ENCODE measurements at regions not wholly inside any gene's neighbourhood (a gene's known extent, or its start where the extent isn't known, plus 50 kb on each side); places are given as distances from the start of the nearest gene placed in this dataset.

DNA sequence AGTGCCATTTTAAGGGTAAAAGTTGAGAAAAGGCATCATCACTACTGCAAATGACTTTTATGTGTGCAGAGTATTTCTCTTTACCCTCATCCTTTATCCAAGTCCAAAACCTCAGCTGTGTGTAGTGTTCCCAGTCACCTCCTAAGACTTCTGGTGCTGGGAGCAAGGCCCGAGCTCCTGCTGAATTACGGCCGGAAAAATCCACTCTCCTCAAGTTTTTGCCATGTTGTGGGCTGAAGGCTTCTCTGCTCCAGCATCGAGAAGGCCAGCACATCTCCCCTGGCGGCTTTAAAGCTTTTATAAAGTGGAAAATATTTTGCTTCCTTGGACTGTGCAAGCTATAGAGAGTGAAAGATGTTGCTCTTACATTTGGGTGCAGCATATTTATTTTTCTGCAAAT, 153.2 kb upstream of the THBS2 start:
- no peak for ATAC-seq (ENCODE audit: insufficient read depth, low FRiP score)
- 86 to 91% methylated on average over 5 of the region's 5 CpGs for WGBS, 2 donors

DNA sequence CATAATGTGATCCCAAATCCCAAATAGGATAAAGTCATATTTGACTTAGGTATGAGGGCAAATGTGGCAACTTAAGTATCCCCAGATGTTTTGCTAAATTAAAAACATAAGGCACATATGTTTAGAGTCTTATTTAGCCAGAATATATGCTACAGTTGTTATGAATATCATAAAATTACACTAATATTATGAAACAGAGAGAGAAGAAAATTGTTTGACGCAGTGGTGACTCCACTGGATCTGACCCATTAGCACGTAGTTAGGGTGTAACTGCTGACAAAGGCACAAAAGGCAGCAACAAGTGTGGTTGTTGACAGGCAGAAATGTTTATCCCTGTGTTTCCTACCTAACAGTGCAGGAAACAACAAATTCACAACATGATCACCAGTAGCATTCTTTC, 152.4 kb upstream of the THBS2 start:
- no peaks in the 10 kb centered on the region for H3K27me3 ChIP-seq (ENCODE audit: control insufficient read depth in 3 of 3, insufficient read depth in 3 of 3, low read length in 2 of 3)
- ATAC-seq (ENCODE audit: insufficient read depth, low FRiP score) (no peak), DNase-seq (no peak)
- H3K9me3 ChIP-seq (ENCODE audit: control insufficient read depth in 4 of 4, insufficient read depth in 3 of 4, low read length in 3 of 4), result peaks cover 0 to 2% (median 0%) of the 10 kb centered on the region in 4 donors
- H3K36me3 ChIP-seq (ENCODE audit: control insufficient read depth in 4 of 4, insufficient read depth in 4 of 4, low read length in 4 of 4), result no peaks in the 10 kb centered on the region
- 91 to 93% methylated on average over 2 of the region's 2 CpGs for WGBS, 2 donors
- H3K4me1 ChIP-seq (ENCODE audit: control insufficient read depth in 5 of 5, insufficient read depth in 5 of 5, low read length in 5 of 5), result no peaks in the 10 kb centered on the region
- H3K27ac ChIP-seq (ENCODE audit: low read depth in 1 of 2, low read length in 1 of 2), result no peak overlapping the region
- no peak overlapping the region for H3K9ac ChIP-seq (ENCODE audit: insufficient read depth in 1 of 2, low read length in 2 of 2)
- TF ChIP-seq, protein P1, sequence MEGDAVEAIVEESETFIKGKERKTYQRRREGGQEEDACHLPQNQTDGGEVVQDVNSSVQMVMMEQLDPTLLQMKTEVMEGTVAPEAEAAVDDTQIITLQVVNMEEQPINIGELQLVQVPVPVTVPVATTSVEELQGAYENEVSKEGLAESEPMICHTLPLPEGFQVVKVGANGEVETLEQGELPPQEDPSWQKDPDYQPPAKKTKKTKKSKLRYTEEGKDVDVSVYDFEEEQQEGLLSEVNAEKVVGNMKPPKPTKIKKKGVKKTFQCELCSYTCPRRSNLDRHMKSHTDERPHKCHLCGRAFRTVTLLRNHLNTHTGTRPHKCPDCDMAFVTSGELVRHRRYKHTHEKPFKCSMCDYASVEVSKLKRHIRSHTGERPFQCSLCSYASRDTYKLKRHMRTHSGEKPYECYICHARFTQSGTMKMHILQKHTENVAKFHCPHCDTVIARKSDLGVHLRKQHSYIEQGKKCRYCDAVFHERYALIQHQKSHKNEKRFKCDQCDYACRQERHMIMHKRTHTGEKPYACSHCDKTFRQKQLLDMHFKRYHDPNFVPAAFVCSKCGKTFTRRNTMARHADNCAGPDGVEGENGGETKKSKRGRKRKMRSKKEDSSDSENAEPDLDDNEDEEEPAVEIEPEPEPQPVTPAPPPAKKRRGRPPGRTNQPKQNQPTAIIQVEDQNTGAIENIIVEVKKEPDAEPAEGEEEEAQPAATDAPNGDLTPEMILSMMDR (IDR thresholded peaks at IDR 0.05; ENCODE audit: control extremely low read depth, extremely low read depth), result no peak
- H3K4me3 ChIP-seq, result no peak overlapping the region

More for the DNA sequence above, 153.2 kb upstream of the THBS2 start:
- H3K9me3 ChIP-seq (ENCODE audit: control insufficient read depth in 4 of 4, insufficient read depth in 3 of 4, low read length in 3 of 4), result peaks cover 0 to 2% (median 0%) of the 10 kb centered on the region in 4 donors
- DNase-seq, result no peak
- TF ChIP-seq, protein P1 (IDR thresholded peaks at IDR 0.05; ENCODE audit: control extremely low read depth, extremely low read depth), result no peak
- H3K27ac ChIP-seq (ENCODE audit: low read depth in 1 of 2, low read length in 1 of 2), result no peak overlapping the region
- no peaks in the 10 kb centered on the region for H3K27me3 ChIP-seq (ENCODE audit: control insufficient read depth in 3 of 3, insufficient read depth in 3 of 3, low read length in 2 of 3)
- H3K4me1 ChIP-seq (ENCODE audit: control insufficient read depth in 5 of 5, insufficient read depth in 5 of 5, low read length in 5 of 5), result no peaks in the 10 kb centered on the region
- no peak overlapping the region for H3K9ac ChIP-seq (ENCODE audit: insufficient read depth in 1 of 2, low read length in 2 of 2)
- H3K36me3 ChIP-seq (ENCODE audit: control insufficient read depth in 4 of 4, insufficient read depth in 4 of 4, low read length in 4 of 4), result no peaks in the 10 kb centered on the region
- H3K4me3 ChIP-seq, result no peak overlapping the region

DNA sequence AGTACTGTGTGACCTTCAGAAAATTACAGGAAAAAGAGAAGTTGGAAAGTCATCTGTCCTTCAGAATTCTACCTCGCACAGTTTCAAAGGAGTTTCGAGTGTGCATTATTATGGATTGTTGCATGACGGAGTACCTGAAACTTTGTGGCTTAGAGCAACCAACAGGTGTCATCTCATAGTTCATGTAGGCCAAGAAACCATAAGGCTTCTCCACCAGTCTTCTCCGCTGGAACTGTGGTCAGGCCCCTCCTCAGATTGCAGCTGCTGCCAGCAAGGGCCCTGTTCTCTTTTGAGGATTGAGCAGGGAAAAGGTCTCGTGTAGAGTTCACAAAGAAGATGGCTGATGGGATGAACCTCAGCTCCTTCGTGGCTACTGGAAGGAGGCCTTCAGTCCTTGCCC, 151.2 kb upstream of the THBS2 start:
- WGBS, 2 donors, result 93 to 94% methylated on average over 6 of the region's 6 CpGs
- Histone ChIP-seq H3K36me3 (ENCODE audit: control insufficient read depth in 4 of 4, insufficient read depth in 4 of 4, low read length in 4 of 4) (no peaks in the 10 kb centered on the region), H3K4me1 (ENCODE audit: control insufficient read depth in 5 of 5, insufficient read depth in 5 of 5, low read length in 5 of 5) (no peaks in the 10 kb centered on the region), H3K27ac (ENCODE audit: low read depth in 1 of 2, low read length in 1 of 2) (no peak overlapping the region), H3K9me3 (ENCODE audit: control insufficient read depth in 4 of 4, insufficient read depth in 3 of 4, low read length in 3 of 4) (peaks cover 0 to 2% (median 0%) of the 10 kb centered on the region in 4 donors), H3K4me3 (no peak overlapping the region), H3K27me3 (ENCODE audit: control insufficient read depth in 3 of 3, insufficient read depth in 3 of 3, low read length in 2 of 3) (no peaks in the 10 kb centered on the region), H3K9ac (ENCODE audit: insufficient read depth in 1 of 2, low read length in 2 of 2) (no peak overlapping the region)
- TF ChIP-seq, protein P1 (IDR thresholded peaks at IDR 0.05; ENCODE audit: control extremely low read depth, extremely low read depth), result no peak
- DNase-seq (no peak), ATAC-seq (ENCODE audit: insufficient read depth, low FRiP score) (no peak)
